ENCODE measurements at regions not wholly inside any gene's neighbourhood (a gene's known extent, or its start where the extent isn't known, plus 50 kb on each side); places are given as distances from the start of the nearest gene placed in this dataset.

GRCh38 chr3:70606018-70606417, 293.6 kb upstream of the MDFIC2 start:
- TF ChIP-seq TCF12 (IDR thresholded peaks at IDR 0.05; ENCODE audit: low read depth) (no peak), TEAD4 (IDR thresholded peaks at IDR 0.05) (no peak), MAX (IDR thresholded peaks at IDR 0.05) (no peak), NFIC (IDR thresholded peaks at IDR 0.05) (no peak), TAF1 (IDR thresholded peaks at IDR 0.05; ENCODE audit: low read depth) (no peak), RAD21 (IDR thresholded peaks at IDR 0.05; ENCODE audit: low read depth) (no peak), FOXM1 (IDR thresholded peaks at IDR 0.05; ENCODE audit: borderline replicate concordance, low read depth) (no peak), YY1 (IDR thresholded peaks at IDR 0.05; ENCODE audit: low read depth) (no peak), EP300 (IDR thresholded peaks at IDR 0.05; ENCODE audit: borderline replicate concordance) (no peak), ZBTB7A (IDR thresholded peaks at IDR 0.05; ENCODE audit: low read depth) (no peak), REST (IDR thresholded peaks at IDR 0.05; ENCODE audit: low read depth) (no peak), EGR1 (IDR thresholded peaks at IDR 0.05) (no peak), CEBPB (IDR thresholded peaks at IDR 0.05) (no peak), USF1 (IDR thresholded peaks at IDR 0.05) (no peak), CREB1 (IDR thresholded peaks at IDR 0.05; ENCODE audit: low read depth) (no peak)

GRCh38 chr3:70603103-70603502, 290.7 kb upstream of the MDFIC2 start:
- no peak for TF ChIP-seq MAX (IDR thresholded peaks at IDR 0.05)
- TF ChIP-seq ZBTB7A (IDR thresholded peaks at IDR 0.05; ENCODE audit: low read depth) = no peak
- TF ChIP-seq CREB1 (IDR thresholded peaks at IDR 0.05; ENCODE audit: low read depth) = no peak
- TF ChIP-seq CEBPB (IDR thresholded peaks at IDR 0.05) = no peak
- no peak for TF ChIP-seq TCF12 (IDR thresholded peaks at IDR 0.05; ENCODE audit: low read depth)
- TF ChIP-seq NFIC (IDR thresholded peaks at IDR 0.05) = no peak
- TF ChIP-seq TAF1 (IDR thresholded peaks at IDR 0.05; ENCODE audit: low read depth) = no peak
- TF ChIP-seq EGR1 (IDR thresholded peaks at IDR 0.05) = no peak
- no peak for TF ChIP-seq YY1 (IDR thresholded peaks at IDR 0.05; ENCODE audit: low read depth)
- no peak for TF ChIP-seq EP300 (IDR thresholded peaks at IDR 0.05; ENCODE audit: borderline replicate concordance)
- TF ChIP-seq USF1 (IDR thresholded peaks at IDR 0.05) = no peak
- no peak for TF ChIP-seq FOXM1 (IDR thresholded peaks at IDR 0.05; ENCODE audit: borderline replicate concordance, low read depth)

- no peak for TF ChIP-seq CREB1 (IDR thresholded peaks at IDR 0.05; ENCODE audit: low read depth)
- no peak for TF ChIP-seq REST (IDR thresholded peaks at IDR 0.05; ENCODE audit: low read depth)
- TF ChIP-seq TCF12 (IDR thresholded peaks at IDR 0.05; ENCODE audit: low read depth) = no peak
- TF ChIP-seq TAF1 (IDR thresholded peaks at IDR 0.05; ENCODE audit: low read depth) = no peak
- no peak for TF ChIP-seq EGR1 (IDR thresholded peaks at IDR 0.05)
- TF ChIP-seq TEAD4 (IDR thresholded peaks at IDR 0.05) = no peak
- TF ChIP-seq USF1 (IDR thresholded peaks at IDR 0.05) = no peak
- TF ChIP-seq NFIC (IDR thresholded peaks at IDR 0.05) = no peak
- no peak for TF ChIP-seq YY1 (IDR thresholded peaks at IDR 0.05; ENCODE audit: low read depth)
- no peak for TF ChIP-seq ZBTB7A (IDR thresholded peaks at IDR 0.05; ENCODE audit: low read depth)
- TF ChIP-seq CEBPB (IDR thresholded peaks at IDR 0.05) = no peak
- TF ChIP-seq MAX (IDR thresholded peaks at IDR 0.05) = no peak
- TF ChIP-seq EP300 (IDR thresholded peaks at IDR 0.05; ENCODE audit: borderline replicate concordance) = no peak
- TF ChIP-seq FOXM1 (IDR thresholded peaks at IDR 0.05; ENCODE audit: borderline replicate concordance, low read depth) = no peak
- TF ChIP-seq RAD21 (IDR thresholded peaks at IDR 0.05; ENCODE audit: low read depth) = no peak
Measured at GRCh38 chr3:70597312-70597711, 284.9 kb upstream of the MDFIC2 start.

GRCh38 chr3:70583682-70584081, 271.2 kb upstream of the MDFIC2 start:
- no peak for TF ChIP-seq RAD21 (IDR thresholded peaks at IDR 0.05; ENCODE audit: low read depth)
- TF ChIP-seq REST (IDR thresholded peaks at IDR 0.05; ENCODE audit: low read depth) = no peak
- no peak for TF ChIP-seq USF1 (IDR thresholded peaks at IDR 0.05)
- TF ChIP-seq NFIC (IDR thresholded peaks at IDR 0.05) = no peak
- no peak for TF ChIP-seq EGR1 (IDR thresholded peaks at IDR 0.05)
- no peak for TF ChIP-seq MAX (IDR thresholded peaks at IDR 0.05)
- no peak for TF ChIP-seq EP300 (IDR thresholded peaks at IDR 0.05; ENCODE audit: borderline replicate concordance)
- TF ChIP-seq TAF1 (IDR thresholded peaks at IDR 0.05; ENCODE audit: low read depth) = no peak
